ENCODE measurements at regions not wholly inside any gene's neighbourhood (a gene's known extent, or its start where the extent isn't known, plus 50 kb on each side); places are given as distances from the start of the nearest gene placed in this dataset.

DNA sequence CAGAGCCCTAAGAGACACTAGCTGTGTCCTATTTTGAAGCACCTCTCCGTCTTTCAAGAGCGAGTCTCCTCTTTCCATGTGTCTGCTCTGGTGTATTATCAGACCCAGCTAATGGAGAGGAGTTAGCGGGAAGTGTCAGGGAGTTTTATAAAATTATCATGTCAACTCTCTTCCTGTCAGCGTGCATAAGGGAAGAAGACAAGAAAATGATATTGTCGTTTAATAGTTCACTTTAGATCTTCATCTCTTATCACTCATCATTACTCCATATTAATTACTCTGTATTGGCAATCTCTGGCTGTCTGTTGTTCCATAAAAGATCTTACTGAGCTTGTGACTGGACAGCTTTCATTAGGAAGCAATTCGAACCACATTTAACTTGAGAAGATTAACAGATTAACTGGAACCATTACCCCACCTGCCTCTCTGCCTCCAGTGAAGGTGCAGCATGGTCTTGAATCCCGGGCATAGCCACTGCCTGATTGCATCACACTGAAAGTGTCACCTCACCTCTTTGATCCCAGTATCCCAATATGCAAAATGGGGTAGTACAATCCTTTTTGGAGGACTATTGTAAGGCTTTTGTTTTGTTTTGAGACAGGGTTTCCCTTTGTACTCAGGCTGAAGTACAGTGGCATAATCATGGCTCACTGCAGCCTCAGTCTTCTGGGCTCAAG is 121.1 kb downstream of the TMEM114 start:
- TF ChIP-seq, protein P1, sequence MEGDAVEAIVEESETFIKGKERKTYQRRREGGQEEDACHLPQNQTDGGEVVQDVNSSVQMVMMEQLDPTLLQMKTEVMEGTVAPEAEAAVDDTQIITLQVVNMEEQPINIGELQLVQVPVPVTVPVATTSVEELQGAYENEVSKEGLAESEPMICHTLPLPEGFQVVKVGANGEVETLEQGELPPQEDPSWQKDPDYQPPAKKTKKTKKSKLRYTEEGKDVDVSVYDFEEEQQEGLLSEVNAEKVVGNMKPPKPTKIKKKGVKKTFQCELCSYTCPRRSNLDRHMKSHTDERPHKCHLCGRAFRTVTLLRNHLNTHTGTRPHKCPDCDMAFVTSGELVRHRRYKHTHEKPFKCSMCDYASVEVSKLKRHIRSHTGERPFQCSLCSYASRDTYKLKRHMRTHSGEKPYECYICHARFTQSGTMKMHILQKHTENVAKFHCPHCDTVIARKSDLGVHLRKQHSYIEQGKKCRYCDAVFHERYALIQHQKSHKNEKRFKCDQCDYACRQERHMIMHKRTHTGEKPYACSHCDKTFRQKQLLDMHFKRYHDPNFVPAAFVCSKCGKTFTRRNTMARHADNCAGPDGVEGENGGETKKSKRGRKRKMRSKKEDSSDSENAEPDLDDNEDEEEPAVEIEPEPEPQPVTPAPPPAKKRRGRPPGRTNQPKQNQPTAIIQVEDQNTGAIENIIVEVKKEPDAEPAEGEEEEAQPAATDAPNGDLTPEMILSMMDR (IDR thresholded peaks at IDR 0.05; ENCODE audit: insufficient read depth, low read length, poor library complexity, severe bottlenecking), result no peak
- DNase-seq (ENCODE audit: extremely low read depth, insufficient read length), result no peak
- H3K4me3 ChIP-seq (replicated peaks; ENCODE audit: low read depth, low read length), result no peak overlapping the region
- no peaks in the 10 kb centered on the region for H3K27me3 ChIP-seq (replicated peaks; ENCODE audit: control insufficient read depth, insufficient read depth, low read length)
- H3K36me3 ChIP-seq (ENCODE audit: control insufficient read depth, insufficient read depth, low read length), result no peaks in the 10 kb centered on the region

- no peak overlapping the region for H3K4me3 ChIP-seq (replicated peaks; ENCODE audit: low read depth, low read length)
- TF ChIP-seq, protein P1 (IDR thresholded peaks at IDR 0.05; ENCODE audit: insufficient read depth, low read length, poor library complexity, severe bottlenecking), result no peak
- no peak for DNase-seq (ENCODE audit: extremely low read depth, insufficient read length)
- no peaks in the 10 kb centered on the region; the same call in 1 of the 2 replicates for H3K27me3 ChIP-seq (replicated peaks; ENCODE audit: control insufficient read depth, insufficient read depth, low read length)
- H3K36me3 ChIP-seq (ENCODE audit: control insufficient read depth, insufficient read depth, low read length), result no peaks in the 10 kb centered on the region
Observed at GRCh38 chr16:8464979-8465378, 125.3 kb downstream of the TMEM114 start.

GRCh38 chr16:8459085-8459733 is 131.1 kb downstream of the TMEM114 start:
- Histone ChIP-seq H3K36me3 (ENCODE audit: control insufficient read depth, insufficient read depth, low read length) (no peaks in the 10 kb centered on the region), H3K27me3 (replicated peaks; ENCODE audit: control insufficient read depth, insufficient read depth, low read length) (no peaks in the 10 kb centered on the region; the same call in 1 of the 2 replicates), H3K4me3 (replicated peaks; ENCODE audit: low read depth, low read length) (no peak overlapping the region)
- no peak for DNase-seq (ENCODE audit: extremely low read depth, insufficient read length)
- TF ChIP-seq, protein P1 (IDR thresholded peaks at IDR 0.05; ENCODE audit: insufficient read depth, low read length, poor library complexity, severe bottlenecking), result no peak

DNA sequence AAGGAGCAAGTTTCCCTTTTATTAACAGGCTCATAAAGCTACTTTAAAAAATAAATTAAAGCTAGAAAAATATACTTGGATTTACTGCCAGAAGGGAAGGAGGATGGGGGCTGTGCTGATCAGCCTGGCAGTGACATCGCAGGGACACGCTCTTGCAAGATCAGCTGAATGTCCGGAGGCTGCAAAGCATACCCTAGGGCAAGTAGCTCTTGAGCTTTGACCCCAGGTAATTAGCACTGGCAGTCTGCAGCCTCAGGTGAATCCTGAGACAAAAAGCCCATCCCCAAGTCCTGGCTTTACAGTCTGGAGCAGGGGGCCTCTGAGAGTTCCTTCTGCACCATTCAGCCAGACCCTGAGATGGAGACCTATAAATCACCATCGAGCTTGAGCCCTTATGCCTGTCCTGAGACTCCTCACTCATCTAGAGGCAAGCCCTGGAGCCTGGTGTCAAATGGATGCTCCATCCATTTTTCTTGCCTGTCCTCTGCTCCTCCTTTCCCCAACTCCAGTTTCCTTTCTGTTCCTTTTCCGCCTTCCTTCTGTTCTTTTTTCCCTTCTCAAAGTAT is 131.7 kb downstream of the TMEM114 start:
- TF ChIP-seq, protein P1 (IDR thresholded peaks at IDR 0.05; ENCODE audit: insufficient read depth, low read length, poor library complexity, severe bottlenecking), result no peak
- H3K36me3 ChIP-seq (ENCODE audit: control insufficient read depth, insufficient read depth, low read length), result no peaks in the 10 kb centered on the region
- H3K27me3 ChIP-seq (replicated peaks; ENCODE audit: control insufficient read depth, insufficient read depth, low read length), result no peaks in the 10 kb centered on the region; the same call in 1 of the 2 replicates
- no peak overlapping the region for H3K4me3 ChIP-seq (replicated peaks; ENCODE audit: low read depth, low read length)
- DNase-seq (ENCODE audit: extremely low read depth, insufficient read length), result no peak

GRCh38 chr16:8453359-8453758 is 137.0 kb downstream of the TMEM114 start:
- H3K4me3 ChIP-seq (replicated peaks; ENCODE audit: low read depth, low read length), result no peak overlapping the region

More at GRCh38 chr16:8453359-8453758, 137.0 kb downstream of the TMEM114 start:
- H3K36me3 ChIP-seq (ENCODE audit: control insufficient read depth, insufficient read depth, low read length), result no peaks in the 10 kb centered on the region
- TF ChIP-seq, protein P1 (IDR thresholded peaks at IDR 0.05; ENCODE audit: insufficient read depth, low read length, poor library complexity, severe bottlenecking), result no peak
- no peaks in the 10 kb centered on the region for H3K27me3 ChIP-seq (replicated peaks; ENCODE audit: control insufficient read depth, insufficient read depth, low read length)
- no peak for DNase-seq (ENCODE audit: extremely low read depth, insufficient read length)
